Thoracic aorta (tissue), 2 donors: ENCODE measurements at regions not wholly inside any gene's neighbourhood (a gene's known extent, or its start where the extent isn't known, plus 50 kb on each side); places are given as distances from the start of the nearest gene placed in this dataset.

Experiments used
- ATAC-seq: fragments of 150-250 bp; one replicate; pipeline ENCODE4 v1.8.0; 2017; ENCODE audit warnings: low read depth; ENCODE audit not compliant: insufficient number of reproducible peaks, low FRiP score
- DNase-seq: peaks from one replicate; pipeline ENCODE4 v3.0.0-alpha.2; 2020; ENCODE audit warnings: low spot score
- H3K27ac ChIP-seq, 2 donors: fragments of 200-600 bp; sonication (generic); 1 replicate in 1 of 2; 2 replicates in 1 of 2; pipeline ENCODE4 v1.5.1; 2016; ENCODE audit warnings: mild to moderate bottlenecking in 2 of 2, moderate library complexity in 2 of 2
- H3K27me3 ChIP-seq: fragments of 200-600 bp; sonication (generic); replicated peaks from 2 replicates; pipeline ENCODE4 v1.6.0; 2016; ENCODE audit warnings: mild to moderate bottlenecking; ENCODE audit not compliant: insufficient read depth
- H3K36me3 ChIP-seq: fragments of 200-600 bp; sonication (generic); one replicate; pipeline ENCODE4 v1.5.1; 2016
- H3K4me1 ChIP-seq, 2 donors: fragments of 200-600 bp; sonication (generic); 1 replicate in 1 of 2; 2 replicates in 1 of 2; pipeline versions ENCODE4 v1.5.1 to v1.6.0; 2016; ENCODE audit warnings: low read depth in 2 of 2, mild to moderate bottlenecking in 1 of 2; ENCODE audit not compliant: control insufficient read depth in 1 of 2
- H3K4me3 ChIP-seq: fragments of 200-600 bp; sonication (generic); 2 replicates; pipeline ENCODE4 v1.5.1; 2016; ENCODE audit warnings: mild to moderate bottlenecking
- H3K9me3 ChIP-seq: fragments of 200-600 bp; sonication (generic); 2 replicates; pipeline ENCODE4 v1.5.1; 2016
- TF ChIP-seq, protein P1 (sequence below): fragments of 200-600 bp; sonication (generic); IDR thresholded peaks from one replicate; pipeline ENCODE4 v1.5.1; 2019; ENCODE audit warnings: antibody characterized with exemption

DNA sequence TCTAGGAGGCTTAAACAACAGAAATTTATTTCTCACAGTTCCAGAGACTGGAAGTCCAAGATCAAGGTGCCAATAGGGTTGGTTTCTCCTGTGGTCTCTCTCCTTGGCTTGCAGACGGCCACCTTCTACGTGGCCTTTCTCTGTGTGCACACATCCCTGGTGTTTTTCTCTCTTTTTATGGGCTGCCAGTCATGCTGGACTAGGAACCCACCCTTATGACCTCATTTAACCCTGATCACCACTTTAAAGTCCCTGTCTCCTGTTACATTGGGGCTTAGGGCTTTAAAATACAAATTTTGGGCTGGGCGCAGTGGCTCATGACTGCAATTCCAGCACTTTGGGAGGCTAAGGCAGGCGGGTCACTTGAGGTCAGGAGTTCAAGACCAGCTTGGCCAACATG lies 157.1 kb downstream of the TLE1 start:
- no peaks in the 10 kb centered on the region for H3K9me3 ChIP-seq
- H3K4me3 ChIP-seq = no peak overlapping the region
- no peak overlapping the region for H3K27ac ChIP-seq
- H3K4me1 ChIP-seq = peaks cover 0 to 12% of the 10 kb centered on the region in 2 donors
- TF ChIP-seq, protein P1, sequence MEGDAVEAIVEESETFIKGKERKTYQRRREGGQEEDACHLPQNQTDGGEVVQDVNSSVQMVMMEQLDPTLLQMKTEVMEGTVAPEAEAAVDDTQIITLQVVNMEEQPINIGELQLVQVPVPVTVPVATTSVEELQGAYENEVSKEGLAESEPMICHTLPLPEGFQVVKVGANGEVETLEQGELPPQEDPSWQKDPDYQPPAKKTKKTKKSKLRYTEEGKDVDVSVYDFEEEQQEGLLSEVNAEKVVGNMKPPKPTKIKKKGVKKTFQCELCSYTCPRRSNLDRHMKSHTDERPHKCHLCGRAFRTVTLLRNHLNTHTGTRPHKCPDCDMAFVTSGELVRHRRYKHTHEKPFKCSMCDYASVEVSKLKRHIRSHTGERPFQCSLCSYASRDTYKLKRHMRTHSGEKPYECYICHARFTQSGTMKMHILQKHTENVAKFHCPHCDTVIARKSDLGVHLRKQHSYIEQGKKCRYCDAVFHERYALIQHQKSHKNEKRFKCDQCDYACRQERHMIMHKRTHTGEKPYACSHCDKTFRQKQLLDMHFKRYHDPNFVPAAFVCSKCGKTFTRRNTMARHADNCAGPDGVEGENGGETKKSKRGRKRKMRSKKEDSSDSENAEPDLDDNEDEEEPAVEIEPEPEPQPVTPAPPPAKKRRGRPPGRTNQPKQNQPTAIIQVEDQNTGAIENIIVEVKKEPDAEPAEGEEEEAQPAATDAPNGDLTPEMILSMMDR = no peak
- ATAC-seq = no peak
- DNase-seq = no peak
- no peaks in the 10 kb centered on the region for H3K27me3 ChIP-seq
- no peaks in the 10 kb centered on the region for H3K36me3 ChIP-seq

DNA sequence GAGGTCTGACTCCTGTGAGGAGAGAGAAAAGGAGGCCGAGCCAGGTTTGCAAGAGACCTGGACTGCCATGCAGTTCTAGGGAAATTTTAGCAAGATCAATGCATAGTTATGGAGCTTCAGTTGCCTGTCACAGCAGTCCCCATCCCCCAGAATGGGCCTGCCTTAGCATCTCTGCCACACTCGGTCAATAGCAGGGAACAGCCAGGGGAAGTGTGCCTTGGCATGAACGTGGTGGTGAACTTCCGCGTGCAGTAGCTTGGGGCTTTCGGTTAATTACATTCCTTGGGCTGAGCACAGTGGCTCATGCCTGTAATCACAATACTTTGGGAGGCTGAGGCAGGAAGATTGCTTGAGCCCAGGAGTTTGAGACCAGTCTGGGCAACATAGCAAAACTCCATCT lies 157.8 kb downstream of the TLE1 start:
- H3K27ac ChIP-seq = no peak overlapping the region
- TF ChIP-seq, protein P1 = no peak
- no peaks in the 10 kb centered on the region for H3K9me3 ChIP-seq
- no peak overlapping the region for H3K4me3 ChIP-seq
- DNase-seq (no peak), ATAC-seq (no peak)
- H3K36me3 ChIP-seq = no peaks in the 10 kb centered on the region
- no peaks in the 10 kb centered on the region for H3K27me3 ChIP-seq
- H3K4me1 ChIP-seq = peaks cover 0 to 12% of the 10 kb centered on the region in 2 donors

DNA sequence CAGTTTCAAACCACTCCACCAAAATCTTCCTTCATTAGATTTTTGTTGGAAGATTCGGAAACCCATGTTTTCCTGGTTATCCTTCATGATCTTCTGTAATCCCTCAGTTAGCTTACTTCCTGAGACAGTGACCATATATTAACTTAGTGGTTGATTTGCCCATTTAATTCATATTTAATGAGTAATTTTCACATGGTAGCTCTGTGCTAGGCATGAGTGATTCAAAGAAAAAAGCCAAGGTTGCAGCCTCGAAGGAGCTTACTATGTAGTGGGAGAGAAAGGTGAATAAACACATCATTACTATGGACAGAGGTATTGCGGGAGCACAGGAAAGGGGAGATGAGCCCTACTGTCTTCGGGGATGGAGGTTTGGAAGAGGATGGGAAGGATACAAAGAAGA lies 158.5 kb downstream of the TLE1 start:
- H3K27ac ChIP-seq = no peak overlapping the region
- no peaks in the 10 kb centered on the region for H3K27me3 ChIP-seq
- ATAC-seq (no peak), DNase-seq (no peak)
- H3K4me3 ChIP-seq = no peak overlapping the region
- no peaks in the 10 kb centered on the region for H3K9me3 ChIP-seq
- peaks cover 0 to 12% of the 10 kb centered on the region in 2 donors for H3K4me1 ChIP-seq
- no peaks in the 10 kb centered on the region for H3K36me3 ChIP-seq
- TF ChIP-seq, protein P1 = no peak

DNA sequence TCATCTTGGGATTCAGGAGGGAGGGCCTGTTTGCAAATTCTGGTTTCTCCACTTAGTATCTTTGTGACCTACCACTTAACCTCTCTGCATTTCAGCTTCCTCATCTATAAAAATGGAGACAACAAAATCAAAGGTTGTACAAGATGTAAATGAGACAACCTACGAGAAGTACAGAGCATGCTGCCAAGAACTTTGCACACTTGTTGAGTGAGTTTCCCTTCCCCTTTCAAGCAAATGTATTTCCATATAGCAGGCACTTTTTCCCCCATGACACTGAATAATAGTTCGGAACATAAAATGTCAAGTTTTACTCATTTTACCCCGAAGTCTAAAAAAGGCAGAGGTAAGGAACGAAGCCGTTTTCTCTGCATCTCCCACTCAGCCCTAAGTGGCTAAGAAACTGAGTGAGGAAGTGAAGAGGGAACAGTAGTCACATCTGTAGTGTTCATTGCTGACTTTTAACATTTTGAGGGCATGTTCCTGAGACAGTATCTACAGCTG lies 159.0 kb downstream of the TLE1 start:
- peaks cover 0 to 12% of the 10 kb centered on the region in 2 donors for H3K4me1 ChIP-seq
- no peak overlapping the region for H3K4me3 ChIP-seq
- ATAC-seq (no peak), DNase-seq (no peak)
- H3K9me3 ChIP-seq = no peaks in the 10 kb centered on the region
- TF ChIP-seq, protein P1 = no peak
- H3K27me3 ChIP-seq = no peaks in the 10 kb centered on the region
- H3K27ac ChIP-seq = no peak overlapping the region
- no peaks in the 10 kb centered on the region for H3K36me3 ChIP-seq

DNA sequence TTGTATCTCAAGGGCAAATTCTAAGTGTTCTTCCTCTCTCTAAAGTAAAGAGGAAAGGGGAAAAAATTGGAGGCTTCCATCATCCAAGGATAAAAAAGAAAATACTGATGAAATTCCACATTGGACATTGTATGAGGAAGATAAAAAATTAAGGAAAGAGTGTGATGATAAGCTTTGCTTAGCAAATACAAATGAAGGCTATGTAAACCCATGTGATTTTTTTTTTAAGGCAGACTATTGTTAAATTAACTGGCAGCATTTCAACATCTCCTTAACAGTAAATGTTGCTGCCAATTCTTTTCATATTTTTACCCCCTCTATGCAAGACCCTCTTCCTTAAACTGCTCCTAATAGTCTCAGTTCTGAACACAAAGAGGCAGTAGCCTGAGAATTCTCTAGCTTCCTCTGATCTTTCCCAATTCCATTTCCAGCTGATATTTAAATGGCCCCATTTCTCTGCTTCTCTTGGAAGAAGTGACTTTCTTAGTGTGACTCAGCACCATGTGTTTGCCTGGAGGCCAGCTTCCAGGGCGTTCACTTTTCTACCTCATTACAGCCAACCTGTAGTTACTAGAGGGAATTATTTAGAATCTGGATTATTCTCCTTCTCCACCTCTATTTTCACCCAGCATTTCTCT lies 159.7 kb downstream of the TLE1 start:
- TF ChIP-seq, protein P1 = no peak
- ATAC-seq = no peak
- Histone ChIP-seq H3K4me1 (peaks cover 0 to 12% of the 10 kb centered on the region in 2 donors), H3K9me3 (no peaks in the 10 kb centered on the region), H3K36me3 (no peaks in the 10 kb centered on the region), H3K27me3 (no peaks in the 10 kb centered on the region), H3K4me3 (no peak overlapping the region), H3K27ac (no peak overlapping the region)
- DNase-seq = no peak
